ENCODE measurements at regions not wholly inside any gene's neighbourhood (a gene's known extent, or its start where the extent isn't known, plus 50 kb on each side); places are given as distances from the start of the nearest gene placed in this dataset.
"Not testable (repeated sequence)": the region's sequence is repeated elsewhere in the genome, so short reads cannot be mapped to it uniquely, and the experiment has no call there.

- Histone ChIP-seq H3K9me3 (no peaks in the 10 kb centered on the region), H3K36me3 (no peaks in the 10 kb centered on the region), H3K4me1 (no peaks in the 10 kb centered on the region), H3K27me3 (no peaks in the 10 kb centered on the region), H3K4me3 (ENCODE audit: low read depth, low read length) (no peak overlapping the region)
- TF ChIP-seq CTCF (IDR thresholded peaks at IDR 0.05; ENCODE audit: low read depth, low read length): no peak
- no peak for DNase-seq
Observed at GRCh38 chr2:35585972-35586371, 769.6 kb upstream of the CRIM1 start.

- no peak for TF ChIP-seq CTCF (IDR thresholded peaks at IDR 0.05; ENCODE audit: low read depth, low read length)
- no peaks in the 10 kb centered on the region for H3K27me3 ChIP-seq
- no peak for DNase-seq
- no peaks in the 10 kb centered on the region for H3K9me3 ChIP-seq
- H3K4me3 ChIP-seq (ENCODE audit: low read depth, low read length): no peak overlapping the region
- no peaks in the 10 kb centered on the region for H3K36me3 ChIP-seq
- no peaks in the 10 kb centered on the region for H3K4me1 ChIP-seq
Observed at GRCh38 chr2:35582637-35583036, 772.9 kb upstream of the CRIM1 start.

- Histone ChIP-seq H3K27me3 (no peaks in the 10 kb centered on the region), H3K9me3 (no peaks in the 10 kb centered on the region), H3K36me3 (no peaks in the 10 kb centered on the region), H3K4me1 (no peaks in the 10 kb centered on the region), H3K4me3 (ENCODE audit: low read depth, low read length) (no peak overlapping the region)
- no peak for DNase-seq
- no peak for TF ChIP-seq CTCF (IDR thresholded peaks at IDR 0.05; ENCODE audit: low read depth, low read length)
Observed at GRCh38 chr2:35580956-35581355, 774.6 kb upstream of the CRIM1 start.

GRCh38 chr2:35568574-35568973 is 787.0 kb upstream of the CRIM1 start:
- H3K9me3 ChIP-seq; H3K36me3 ChIP-seq; H3K4me3 ChIP-seq (ENCODE audit: low read depth, low read length); H3K27me3 ChIP-seq; DNase-seq; H3K4me1 ChIP-seq: not testable (repeated sequence)

GRCh38 chr2:35562488-35562887 is 793.1 kb upstream of the CRIM1 start:
- Histone ChIP-seq H3K4me3 (ENCODE audit: low read depth, low read length) (no peak overlapping the region), H3K36me3 (no peaks in the 10 kb centered on the region), H3K9me3 (no peaks in the 10 kb centered on the region; the same call in 1 of the 2 replicates), H3K4me1 (no peaks in the 10 kb centered on the region), H3K27me3 (no peaks in the 10 kb centered on the region)
- TF ChIP-seq CTCF (IDR thresholded peaks at IDR 0.05; ENCODE audit: low read depth, low read length): no peak
- DNase-seq: no peak

- no peak overlapping the region for H3K4me3 ChIP-seq (ENCODE audit: low read depth, low read length)
- no peak for DNase-seq
- H3K36me3 ChIP-seq: no peaks in the 10 kb centered on the region
- H3K4me1 ChIP-seq: no peaks in the 10 kb centered on the region
- H3K27me3 ChIP-seq: no peaks in the 10 kb centered on the region
- TF ChIP-seq CTCF (IDR thresholded peaks at IDR 0.05; ENCODE audit: low read depth, low read length): no peak
- H3K9me3 ChIP-seq: no peaks in the 10 kb centered on the region
Observed at GRCh38 chr2:35548171-35548570, 807.4 kb upstream of the CRIM1 start.

- H3K27me3 ChIP-seq: no peaks in the 10 kb centered on the region
- H3K4me3 ChIP-seq (ENCODE audit: low read depth, low read length): no peak overlapping the region
- no peak for DNase-seq
- no peaks in the 10 kb centered on the region for H3K4me1 ChIP-seq
- no peaks in the 10 kb centered on the region for H3K36me3 ChIP-seq
- TF ChIP-seq CTCF (IDR thresholded peaks at IDR 0.05; ENCODE audit: low read depth, low read length): no peak
- no peaks in the 10 kb centered on the region for H3K9me3 ChIP-seq
Observed at GRCh38 chr2:35545301-35545700, 810.3 kb upstream of the CRIM1 start.
